ENCODE measurements at regions not wholly inside any gene's neighbourhood (a gene's known extent, or its start where the extent isn't known, plus 50 kb on each side); places are given as distances from the start of the nearest gene placed in this dataset.

GRCh38 chr18:40348196-40348595 is 1606.8 kb upstream of the PIK3C3 start:
- TF ChIP-seq CTCF (IDR thresholded peaks at IDR 0.05; ENCODE audit: low read depth, low read length, poor library complexity, severe bottlenecking) (no peak), EZH2phosphoT487 (IDR thresholded peaks at IDR 0.05; ENCODE audit: borderline replicate concordance, low read length) (no peak)

Measured in DOHH2 (cell line).